K562 (cell line): ENCODE measurements at regions not wholly inside any gene's neighbourhood (a gene's known extent, or its start where the extent isn't known, plus 50 kb on each side); places are given as distances from the start of the nearest gene placed in this dataset.

Experiments used
- ATAC-seq: fragments of 200-7000 bp; cut with Tn5 transposase; 3 replicates; pipeline ENCODE4 v1.9.1; 2020; ENCODE audit warnings: moderate library complexity
- BruUV-seq: library from RNA; stranded (reverse); fragments of 400-500 nt; replicated peaks from 2 replicates; lab custom pipeline; 2021; lab: Mats Ljungman, UMichigan
- CTCF ChIA-PET: fragments of 300-600 bp; formaldehyde crosslinking; extraction: SDS; loops from one replicate; lab custom pipeline; 2021; ENCODE audit warnings: low intra/inter-chr PET ratio; lab: Yijun Ruan, JAX
- POLR2A ChIA-PET: fragments of 300-600, 350-650 bp; sonication (Branson Sonifier 250); formaldehyde crosslinking; extraction: SDS; loops from one replicate; lab custom pipeline; 2021; ENCODE audit warnings: antibody characterized with exemption, inconsistent platforms; lab: Yijun Ruan, JAX
- DNase-seq, 4 experiments: peaks; one replicate each; pipeline versions ENCODE4 v3.0.0 to v3.0.0-alpha.2; 2011 to 2018; ENCODE audit warnings: low spot score in 3 of 4, mixed read lengths in 3 of 4; ENCODE audit errors: extremely low read depth in 1 of 4
- FAIRE-seq: peaks from 2 replicates; lab custom pipeline; 2011; peaks lifted over from hg19 to GRCh38; lab: Jason Lieb, UNC
- H2AFZ ChIP-seq: 2 replicates; pipeline ENCODE4 v1.6.0; 2011; ENCODE audit warnings: low read depth, low read length, control low read depth, inconsistent platforms
- H3K27ac ChIP-seq: fragments of 200-600 bp; 3 replicates; pipeline ENCODE4 v1.8.0; 2011; ENCODE audit warnings: low read depth, mild to moderate bottlenecking, control low read depth, inconsistent platforms, low read length, moderate library complexity, mixed read lengths; ENCODE audit errors: extremely low read depth
- H3K27me3 ChIP-seq, 2 experiments: fragments of 300-600 bp in 1 of 2; 2 replicates in 1 of 2; 3 replicates in 1 of 2; pipeline versions ENCODE4 v1.6.0 to v1.8.0; 2011; ENCODE audit warnings: inconsistent platforms in 2 of 2, low read length in 2 of 2, mild to moderate bottlenecking in 1 of 2, mixed read lengths in 1 of 2, moderate library complexity in 1 of 2; ENCODE audit not compliant: control insufficient read depth in 2 of 2, insufficient read depth in 2 of 2
- H3K36me3 ChIP-seq: fragments of 300-600 bp; 3 replicates; pipeline ENCODE4 v1.8.0; 2011; ENCODE audit warnings: mild to moderate bottlenecking, low read length, inconsistent platforms; ENCODE audit not compliant: control insufficient read depth, insufficient read depth
- H3K4me1 ChIP-seq, 2 experiments: fragments of 200-600 bp in 1 of 2; replicated peaks in 1 of 2; 2 replicates in 1 of 2; 3 replicates in 1 of 2; pipeline versions ENCODE4 v1.5.1 to v1.8.0; 2011; ENCODE audit warnings: inconsistent platforms in 2 of 2, low read length in 2 of 2, mild to moderate bottlenecking in 1 of 2, mixed read lengths in 1 of 2, moderate library complexity in 1 of 2; ENCODE audit not compliant: control insufficient read depth in 2 of 2, insufficient read depth in 2 of 2
- H3K4me2 ChIP-seq: 2 replicates; pipeline ENCODE4 v1.6.1; 2011; ENCODE audit warnings: low read length, control low read depth, inconsistent platforms, mixed read lengths; ENCODE audit not compliant: insufficient read depth
- H3K4me3 ChIP-seq: fragments of 200-600 bp; sonication (generic), shearing (Covaris generic); 2 replicates; pipeline ENCODE4 v1.5.1; 2016; ENCODE audit warnings: control low read depth, inconsistent platforms
- H3K79me2 ChIP-seq: fragments of 200-600 bp; 3 replicates; pipeline ENCODE4 v1.8.0; 2011; ENCODE audit warnings: low read length, inconsistent platforms; ENCODE audit not compliant: control insufficient read depth, insufficient read depth
- H3K9ac ChIP-seq, 2 experiments: 2 replicates each; pipeline versions ENCODE4 v1.6.0 to v1.6.1; 2011; ENCODE audit warnings: low read depth in 2 of 2, low read length in 2 of 2, control low read depth in 1 of 2, inconsistent platforms in 1 of 2, mild to moderate bottlenecking in 1 of 2, mixed read lengths in 1 of 2; ENCODE audit not compliant: insufficient read depth in 1 of 2
- H3K9me1 ChIP-seq: one replicate; pipeline ENCODE4 v1.6.0; 2011; ENCODE audit warnings: inconsistent platforms, mild to moderate bottlenecking, low read length, moderate library complexity; ENCODE audit not compliant: control insufficient read depth, insufficient read depth
- H3K9me3 ChIP-seq: replicated peaks from 2 replicates; pipeline ENCODE4 v1.5.1; 2011; ENCODE audit warnings: low read depth, low read length, inconsistent platforms; ENCODE audit not compliant: control insufficient read depth, insufficient read depth
- H4K20me1 ChIP-seq: replicated peaks from 2 replicates; pipeline ENCODE4 v1.6.1; 2011; ENCODE audit warnings: low read length, inconsistent platforms, mixed read lengths; ENCODE audit not compliant: control insufficient read depth, insufficient read depth
- ETV5 ChIP-seq: sonication (generic); formaldehyde crosslinking; IDR thresholded peaks from 2 replicates; pipeline ENCODE4 v1.4.0; 2020; ENCODE audit warnings: low read depth, mild to moderate bottlenecking, missing genetic modification reagents
- HIVEP1 ChIP-seq: fragments of 250-450 bp; sonication (Bioruptor Pico); IDR thresholded peaks from 2 replicates; pipeline ENCODE4 v1.4.0; 2020; ENCODE audit warnings: mild to moderate bottlenecking
- HLTF ChIP-seq: fragments of 450-650 bp; IDR thresholded peaks from 2 replicates; pipeline ENCODE4 v1.6.1; 2016
- PHB ChIP-seq: fragments of 250-450 bp; sonication (Bioruptor Pico); IDR thresholded peaks from 2 replicates; pipeline ENCODE4 v1.5.0; 2021
- PRMT5 ChIP-seq: sonication (generic); formaldehyde crosslinking; IDR thresholded peaks from 2 replicates; pipeline ENCODE4 v1.5.0; 2020; ENCODE audit warnings: missing genetic modification reagents
- RBFOX2 ChIP-seq: fragments of 200-400 bp; formaldehyde crosslinking; IDR thresholded peaks from 2 replicates; pipeline ENCODE4 v1.6.1; 2017; ENCODE audit warnings: low read depth, mild to moderate bottlenecking, low read length, moderate library complexity
- SNIP1 ChIP-seq: fragments of 450-650 bp; IDR thresholded peaks from 2 replicates; pipeline ENCODE4 v1.7.1; 2017; ENCODE audit warnings: low read depth, mild to moderate bottlenecking
- SPI1 ChIP-seq: IDR thresholded peaks from 2 replicates; pipeline ENCODE4 v1.6.1; 2011; ENCODE audit warnings: low read depth, low read length, control low read depth, borderline replicate concordance
- TRIM28 ChIP-seq: fragments of 450-650 bp; IDR thresholded peaks from 2 replicates; pipeline ENCODE4 v1.6.1; 2017
- ZC3H8 ChIP-seq: fragments of 450-650 bp; IDR thresholded peaks from 2 replicates; pipeline ENCODE4 v1.6.1; 2017
- ZNF165 ChIP-seq: fragments of 250-450 bp; sonication (Bioruptor Pico); IDR thresholded peaks from 2 replicates; pipeline ENCODE4 v1.4.0; 2020; ENCODE audit warnings: borderline replicate concordance
- ZNF354B ChIP-seq: fragments of 250-450 bp; sonication (Bioruptor Pico); IDR thresholded peaks from 2 replicates; pipeline ENCODE4 v1.4.0; 2020
- ZNF584 ChIP-seq: fragments of 200-800 bp; sonication (Bioruptor generic); IDR thresholded peaks from 2 replicates; pipeline ENCODE4 v1.6.1; 2016; ENCODE audit warnings: low read depth, mild to moderate bottlenecking, missing genetic modification characterization, missing compliant biosample characterization
- in situ Hi-C: fragments of 300-500 bp; cut with MboI; formaldehyde crosslinking; loops from 4 replicates; pipeline ENCODE4 v1.15.0; 2018; ENCODE audit warnings: inconsistent platforms, mixed read lengths
- intact Hi-C: fragments of 100-400 bp; cut with micrococcal nuclease; formaldehyde crosslinking; loops from 2 replicates; pipeline ENCODE4 v1.14.2; 2022
- TF ChIP-seq, protein P1 (sequence below): fragments of 150-350 bp; IDR thresholded peaks from 2 replicates; pipeline ENCODE4 v1.6.1; 2014; ENCODE audit warnings: low read depth, mild to moderate bottlenecking, low read length, borderline replicate concordance
- TF ChIP-seq, protein P2 (sequence below): sonication (generic); formaldehyde crosslinking; IDR thresholded peaks from 2 replicates; pipeline ENCODE4 v1.8.0; 2023; ENCODE audit warnings: mild to moderate bottlenecking, missing genetic modification reagents
- TF ChIP-seq, protein P3 (sequence below), 2 experiments: fragments of 450-650 bp in 1 of 2; sonication (generic) in 1 of 2; formaldehyde crosslinking in 1 of 2; IDR thresholded peaks in 1 of 2; conservative IDR thresholded peaks in 1 of 2; 2 replicates each; pipeline versions ENCODE4 v1.6.1 to v1.8.1; 2016 to 2023; ENCODE audit warnings: mild to moderate bottlenecking in 2 of 2, moderate library complexity in 2 of 2, inconsistent platforms in 1 of 2, missing genetic modification reagents in 1 of 2
- TF ChIP-seq, protein P4 (sequence below): fragments of 450-650 bp; IDR thresholded peaks from 2 replicates; pipeline ENCODE4 v1.7.0; 2016; ENCODE audit warnings: borderline replicate concordance

DNA sequence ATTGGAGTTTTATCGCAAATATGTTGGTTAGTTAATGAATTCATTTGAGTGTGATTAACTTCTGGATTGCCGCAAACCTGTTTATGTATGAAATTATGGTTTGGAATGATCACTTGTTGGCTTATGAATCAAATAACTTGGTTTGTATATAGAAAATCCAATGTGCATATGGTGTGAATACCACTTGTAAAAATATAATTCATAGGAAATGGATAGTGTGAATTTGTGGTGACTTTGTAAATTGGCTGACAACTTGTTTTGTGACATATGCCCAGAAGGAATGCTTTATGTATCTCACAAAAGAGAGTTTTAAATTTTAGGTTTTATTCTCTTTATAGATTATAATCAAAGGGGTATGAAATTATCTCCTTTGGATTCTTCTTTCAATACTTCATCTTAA lies 436.2 kb downstream of the EPHA5 start (continued):
- TF ChIP-seq, protein P1, sequence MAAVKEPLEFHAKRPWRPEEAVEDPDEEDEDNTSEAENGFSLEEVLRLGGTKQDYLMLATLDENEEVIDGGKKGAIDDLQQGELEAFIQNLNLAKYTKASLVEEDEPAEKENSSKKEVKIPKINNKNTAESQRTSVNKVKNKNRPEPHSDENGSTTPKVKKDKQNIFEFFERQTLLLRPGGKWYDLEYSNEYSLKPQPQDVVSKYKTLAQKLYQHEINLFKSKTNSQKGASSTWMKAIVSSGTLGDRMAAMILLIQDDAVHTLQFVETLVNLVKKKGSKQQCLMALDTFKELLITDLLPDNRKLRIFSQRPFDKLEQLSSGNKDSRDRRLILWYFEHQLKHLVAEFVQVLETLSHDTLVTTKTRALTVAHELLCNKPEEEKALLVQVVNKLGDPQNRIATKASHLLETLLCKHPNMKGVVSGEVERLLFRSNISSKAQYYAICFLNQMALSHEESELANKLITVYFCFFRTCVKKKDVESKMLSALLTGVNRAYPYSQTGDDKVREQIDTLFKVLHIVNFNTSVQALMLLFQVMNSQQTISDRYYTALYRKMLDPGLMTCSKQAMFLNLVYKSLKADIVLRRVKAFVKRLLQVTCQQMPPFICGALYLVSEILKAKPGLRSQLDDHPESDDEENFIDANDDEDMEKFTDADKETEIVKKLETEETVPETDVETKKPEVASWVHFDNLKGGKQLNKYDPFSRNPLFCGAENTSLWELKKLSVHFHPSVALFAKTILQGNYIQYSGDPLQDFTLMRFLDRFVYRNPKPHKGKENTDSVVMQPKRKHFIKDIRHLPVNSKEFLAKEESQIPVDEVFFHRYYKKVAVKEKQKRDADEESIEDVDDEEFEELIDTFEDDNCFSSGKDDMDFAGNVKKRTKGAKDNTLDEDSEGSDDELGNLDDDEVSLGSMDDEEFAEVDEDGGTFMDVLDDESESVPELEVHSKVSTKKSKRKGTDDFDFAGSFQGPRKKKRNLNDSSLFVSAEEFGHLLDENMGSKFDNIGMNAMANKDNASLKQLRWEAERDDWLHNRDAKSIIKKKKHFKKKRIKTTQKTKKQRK = no peak
- TF ChIP-seq HLTF = no peak
- no peak for TF ChIP-seq ZNF584 (CRISPR knock-in tag)
- no peak for TF ChIP-seq ETV5 (CRISPR knock-in tag)
- TF ChIP-seq, protein P2, sequence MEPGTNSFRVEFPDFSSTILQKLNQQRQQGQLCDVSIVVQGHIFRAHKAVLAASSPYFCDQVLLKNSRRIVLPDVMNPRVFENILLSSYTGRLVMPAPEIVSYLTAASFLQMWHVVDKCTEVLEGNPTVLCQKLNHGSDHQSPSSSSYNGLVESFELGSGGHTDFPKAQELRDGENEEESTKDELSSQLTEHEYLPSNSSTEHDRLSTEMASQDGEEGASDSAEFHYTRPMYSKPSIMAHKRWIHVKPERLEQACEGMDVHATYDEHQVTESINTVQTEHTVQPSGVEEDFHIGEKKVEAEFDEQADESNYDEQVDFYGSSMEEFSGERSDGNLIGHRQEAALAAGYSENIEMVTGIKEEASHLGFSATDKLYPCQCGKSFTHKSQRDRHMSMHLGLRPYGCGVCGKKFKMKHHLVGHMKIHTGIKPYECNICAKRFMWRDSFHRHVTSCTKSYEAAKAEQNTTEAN (CRISPR knock-in tag) = no peak
- no peak for TF ChIP-seq ZC3H8

DNA sequence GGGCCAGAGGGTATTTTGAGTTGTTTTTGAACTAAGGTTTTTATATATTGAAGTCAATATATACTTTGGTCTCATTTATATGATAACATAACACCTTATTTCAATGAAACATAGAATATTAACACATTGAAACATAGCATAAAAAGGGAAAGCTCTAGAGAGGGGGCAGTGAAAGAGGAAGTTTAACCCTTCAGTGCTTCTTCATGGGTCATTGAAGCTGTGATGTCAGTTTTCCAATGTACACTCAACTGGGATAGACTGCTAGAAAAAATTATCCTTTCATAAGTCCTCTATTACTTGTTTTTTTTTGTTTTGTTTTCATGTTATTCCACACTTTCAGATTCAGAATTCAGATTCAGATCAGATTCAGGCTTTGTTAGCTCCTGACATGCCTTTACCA lies 442.7 kb downstream of the EPHA5 start:
- ATAC-seq (no peak), FAIRE-seq (no peak), DNase-seq (no peak)
- no peaks in the 10 kb centered on the region for H3K79me2 ChIP-seq
- no peaks in the 10 kb centered on the region for H3K9me1 ChIP-seq
- no peak overlapping the region for H3K4me2 ChIP-seq
- no peaks in the 10 kb centered on the region for H3K27me3 ChIP-seq
- ChIA-PET POLR2A (no interaction called here), CTCF (no interaction called here)
- H3K4me3 ChIP-seq = no peak overlapping the region
- no peaks in the 10 kb centered on the region for H3K36me3 ChIP-seq
- intact Hi-C loops = no loop called here
- H3K9me3 ChIP-seq = no peaks in the 10 kb centered on the region
- H4K20me1 ChIP-seq = no peaks in the 10 kb centered on the region
- no peak overlapping the region for H2AFZ ChIP-seq
- H3K27ac ChIP-seq = no peak overlapping the region
- no TSS peak for BruUV-seq
- in situ Hi-C loops = no loop called here
- no peak overlapping the region for H3K9ac ChIP-seq
- H3K4me1 ChIP-seq = no peaks in the 10 kb centered on the region
- TF ChIP-seq, protein P3, sequence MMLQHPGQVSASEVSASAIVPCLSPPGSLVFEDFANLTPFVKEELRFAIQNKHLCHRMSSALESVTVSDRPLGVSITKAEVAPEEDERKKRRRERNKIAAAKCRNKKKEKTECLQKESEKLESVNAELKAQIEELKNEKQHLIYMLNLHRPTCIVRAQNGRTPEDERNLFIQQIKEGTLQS (IDR thresholded peaks at IDR 0.05) = no peak
- TF ChIP-seq, protein P3 (CRISPR knock-in tag; conservative IDR thresholded peaks at IDR 0.05) = no peak
- TF ChIP-seq HIVEP1 (CRISPR knock-in tag) (no peak), SPI1 (no peak), SNIP1 (no peak), PRMT5 (CRISPR knock-in tag) (no peak), TRIM28 (no peak), ZNF165 (no peak), ZNF354B (CRISPR knock-in tag) (no peak), PHB (CRISPR knock-in tag) (no peak), RBFOX2 (no peak)
- TF ChIP-seq, protein P4, sequence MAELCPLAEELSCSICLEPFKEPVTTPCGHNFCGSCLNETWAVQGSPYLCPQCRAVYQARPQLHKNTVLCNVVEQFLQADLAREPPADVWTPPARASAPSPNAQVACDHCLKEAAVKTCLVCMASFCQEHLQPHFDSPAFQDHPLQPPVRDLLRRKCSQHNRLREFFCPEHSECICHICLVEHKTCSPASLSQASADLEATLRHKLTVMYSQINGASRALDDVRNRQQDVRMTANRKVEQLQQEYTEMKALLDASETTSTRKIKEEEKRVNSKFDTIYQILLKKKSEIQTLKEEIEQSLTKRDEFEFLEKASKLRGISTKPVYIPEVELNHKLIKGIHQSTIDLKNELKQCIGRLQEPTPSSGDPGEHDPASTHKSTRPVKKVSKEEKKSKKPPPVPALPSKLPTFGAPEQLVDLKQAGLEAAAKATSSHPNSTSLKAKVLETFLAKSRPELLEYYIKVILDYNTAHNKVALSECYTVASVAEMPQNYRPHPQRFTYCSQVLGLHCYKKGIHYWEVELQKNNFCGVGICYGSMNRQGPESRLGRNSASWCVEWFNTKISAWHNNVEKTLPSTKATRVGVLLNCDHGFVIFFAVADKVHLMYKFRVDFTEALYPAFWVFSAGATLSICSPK = no peak
